ENCODE measurements at regions not wholly inside any gene's neighbourhood (a gene's known extent, or its start where the extent isn't known, plus 50 kb on each side); places are given as distances from the start of the nearest gene placed in this dataset.

GRCh38 chr6:6418421-6418820, 98.0 kb upstream of the F13A1 start:
- Histone ChIP-seq H3K9me2 (replicated peaks; ENCODE audit: insufficient read depth) (no peaks in the 10 kb centered on the region), H3K36me3 (replicated peaks; ENCODE audit: insufficient read depth, low read depth) (no peaks in the 10 kb centered on the region), H3K4me3 (no peak overlapping the region), H3K79me2 (no peaks in the 10 kb centered on the region), H3K4me2 (no peak overlapping the region), H3K4me1 (ENCODE audit: insufficient read depth) (no peaks in the 10 kb centered on the region), H3K9me3 (ENCODE audit: low read depth) (no peaks in the 10 kb centered on the region), H3K27ac (no peak overlapping the region), H3K27me3 (no peaks in the 10 kb centered on the region), H4K20me1 (ENCODE audit: insufficient read depth, poor library complexity, severe bottlenecking) (no peaks in the 10 kb centered on the region), H2AFZ (no peak overlapping the region)
- 88% methylated on average over 3 of the region's 3 CpGs for WGBS (ENCODE audit: low lambda C conversion rate, missing lambda C conversion rate)
- no peak for TF ChIP-seq EZH2 (IDR thresholded peaks at IDR 0.05; ENCODE audit: borderline replicate concordance)
- no peak for TF ChIP-seq EZH2phosphoT487 (IDR thresholded peaks at IDR 0.05; ENCODE audit: low read depth, severe bottlenecking, unreplicated experiment)
- no peak for TF ChIP-seq CTCF (IDR thresholded peaks at IDR 0.05; ENCODE audit: poor library complexity)
- no peak for DNase-seq (ENCODE audit: low spot score)

DNA sequence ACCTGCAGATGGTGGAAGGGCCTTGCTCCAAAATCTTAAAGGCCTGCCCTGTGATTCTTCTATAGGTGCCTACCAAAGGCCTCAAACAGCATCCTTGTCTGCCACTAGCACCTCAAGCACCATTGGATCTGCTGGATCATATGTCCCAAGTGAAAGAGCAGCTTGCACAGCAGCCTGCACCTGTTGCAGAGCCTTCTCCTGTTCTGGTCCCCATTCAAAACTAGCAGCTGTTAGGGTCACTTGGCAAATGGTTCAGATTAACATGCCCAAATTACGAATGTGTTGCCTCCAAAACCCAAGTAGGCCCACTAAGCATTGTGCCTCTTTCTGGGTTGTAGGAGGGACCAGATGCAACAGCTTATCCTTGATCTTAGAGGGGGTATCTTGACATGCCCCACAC, 99.6 kb upstream of the F13A1 start:
- 66% methylated on average over 1 of the region's 1 CpG for WGBS (ENCODE audit: low lambda C conversion rate, missing lambda C conversion rate)
- Histone ChIP-seq H4K20me1 (ENCODE audit: insufficient read depth, poor library complexity, severe bottlenecking) (no peaks in the 10 kb centered on the region), H3K4me2 (no peak overlapping the region), H3K27me3 (no peaks in the 10 kb centered on the region), H3K36me3 (replicated peaks; ENCODE audit: insufficient read depth, low read depth) (no peaks in the 10 kb centered on the region), H3K4me1 (ENCODE audit: insufficient read depth) (no peaks in the 10 kb centered on the region), H3K4me3 (no peak overlapping the region), H3K79me2 (no peaks in the 10 kb centered on the region), H2AFZ (no peak overlapping the region), H3K9me3 (ENCODE audit: low read depth) (no peaks in the 10 kb centered on the region), H3K9me2 (replicated peaks; ENCODE audit: insufficient read depth) (no peaks in the 10 kb centered on the region), H3K27ac (no peak overlapping the region)
- DNase-seq (ENCODE audit: low spot score): no peak
- TF ChIP-seq EZH2 (IDR thresholded peaks at IDR 0.05; ENCODE audit: borderline replicate concordance): no peak
- no peak for TF ChIP-seq CTCF (IDR thresholded peaks at IDR 0.05; ENCODE audit: poor library complexity)
- no peak for TF ChIP-seq EZH2phosphoT487 (IDR thresholded peaks at IDR 0.05; ENCODE audit: low read depth, severe bottlenecking, unreplicated experiment)

- Histone ChIP-seq H2AFZ (no peak overlapping the region), H4K20me1 (ENCODE audit: insufficient read depth, poor library complexity, severe bottlenecking) (no peaks in the 10 kb centered on the region), H3K27ac (no peak overlapping the region), H3K9me2 (replicated peaks; ENCODE audit: insufficient read depth) (no peaks in the 10 kb centered on the region), H3K79me2 (no peaks in the 10 kb centered on the region), H3K4me1 (ENCODE audit: insufficient read depth) (no peaks in the 10 kb centered on the region), H3K4me2 (no peak overlapping the region), H3K9me3 (ENCODE audit: low read depth) (no peaks in the 10 kb centered on the region), H3K4me3 (no peak overlapping the region), H3K36me3 (replicated peaks; ENCODE audit: insufficient read depth, low read depth) (no peaks in the 10 kb centered on the region), H3K27me3 (no peaks in the 10 kb centered on the region)
- 52% methylated on average over 2 of the region's 2 CpGs for WGBS (ENCODE audit: low lambda C conversion rate, missing lambda C conversion rate)
- TF ChIP-seq CTCF (IDR thresholded peaks at IDR 0.05; ENCODE audit: poor library complexity) (no peak), EZH2phosphoT487 (IDR thresholded peaks at IDR 0.05; ENCODE audit: low read depth, severe bottlenecking, unreplicated experiment) (no peak), EZH2 (IDR thresholded peaks at IDR 0.05; ENCODE audit: borderline replicate concordance) (no peak)
- no peak for DNase-seq (ENCODE audit: low spot score)
Measured at GRCh38 chr6:6434151-6434550, 113.7 kb upstream of the F13A1 start.

DNA sequence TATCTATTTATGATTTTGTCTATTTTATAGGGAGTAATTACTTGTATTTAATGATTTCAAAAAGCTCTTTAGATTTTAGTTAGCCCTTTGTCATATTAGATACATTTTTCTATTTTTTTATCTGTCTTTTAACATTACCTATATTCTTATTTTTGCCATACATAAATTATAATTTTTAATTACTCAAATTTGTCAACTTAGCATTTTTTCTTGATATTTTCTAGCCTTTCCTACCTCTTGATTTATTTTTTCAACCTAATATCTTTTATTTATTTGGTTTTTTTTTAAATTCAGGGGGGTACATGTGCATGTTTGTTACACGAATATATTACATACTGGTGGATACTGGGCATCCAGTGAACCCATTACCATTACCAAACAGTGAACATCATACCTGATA, 114.3 kb upstream of the F13A1 start:
- no peaks in the 10 kb centered on the region for H3K9me2 ChIP-seq (replicated peaks; ENCODE audit: insufficient read depth)
- H3K79me2 ChIP-seq: no peaks in the 10 kb centered on the region
- WGBS (ENCODE audit: low lambda C conversion rate, missing lambda C conversion rate): 100% methylated on average over 1 of the region's 1 CpG
- H4K20me1 ChIP-seq (ENCODE audit: insufficient read depth, poor library complexity, severe bottlenecking): no peaks in the 10 kb centered on the region
- H3K4me2 ChIP-seq: no peak overlapping the region
- DNase-seq (ENCODE audit: low spot score): no peak
- H3K4me3 ChIP-seq: no peak overlapping the region
- H2AFZ ChIP-seq: no peak overlapping the region
- no peaks in the 10 kb centered on the region for H3K4me1 ChIP-seq (ENCODE audit: insufficient read depth)
- TF ChIP-seq EZH2 (IDR thresholded peaks at IDR 0.05; ENCODE audit: borderline replicate concordance): no peak
- TF ChIP-seq EZH2phosphoT487 (IDR thresholded peaks at IDR 0.05; ENCODE audit: low read depth, severe bottlenecking, unreplicated experiment): no peak
- no peak for TF ChIP-seq CTCF (IDR thresholded peaks at IDR 0.05; ENCODE audit: poor library complexity)
- no peaks in the 10 kb centered on the region for H3K9me3 ChIP-seq (ENCODE audit: low read depth)
- H3K27ac ChIP-seq: no peak overlapping the region
- H3K36me3 ChIP-seq (replicated peaks; ENCODE audit: insufficient read depth, low read depth): no peaks in the 10 kb centered on the region
- no peaks in the 10 kb centered on the region for H3K27me3 ChIP-seq

Data from hepatocyte (in vitro differentiated cells).